LNCAP (cell line): ENCODE measurements at regions not wholly inside any gene's neighbourhood (a gene's known extent, or its start where the extent isn't known, plus 50 kb on each side); places are given as distances from the start of the nearest gene placed in this dataset.

Experiments
- TF ChIP-seq, protein P1 (sequence below): fragments of 450-650 bp; IDR thresholded peaks from 2 replicates; pipeline ENCODE4 v1.5.1; 2017; ENCODE audit warnings: mild to moderate bottlenecking

- TF ChIP-seq, protein P1, sequence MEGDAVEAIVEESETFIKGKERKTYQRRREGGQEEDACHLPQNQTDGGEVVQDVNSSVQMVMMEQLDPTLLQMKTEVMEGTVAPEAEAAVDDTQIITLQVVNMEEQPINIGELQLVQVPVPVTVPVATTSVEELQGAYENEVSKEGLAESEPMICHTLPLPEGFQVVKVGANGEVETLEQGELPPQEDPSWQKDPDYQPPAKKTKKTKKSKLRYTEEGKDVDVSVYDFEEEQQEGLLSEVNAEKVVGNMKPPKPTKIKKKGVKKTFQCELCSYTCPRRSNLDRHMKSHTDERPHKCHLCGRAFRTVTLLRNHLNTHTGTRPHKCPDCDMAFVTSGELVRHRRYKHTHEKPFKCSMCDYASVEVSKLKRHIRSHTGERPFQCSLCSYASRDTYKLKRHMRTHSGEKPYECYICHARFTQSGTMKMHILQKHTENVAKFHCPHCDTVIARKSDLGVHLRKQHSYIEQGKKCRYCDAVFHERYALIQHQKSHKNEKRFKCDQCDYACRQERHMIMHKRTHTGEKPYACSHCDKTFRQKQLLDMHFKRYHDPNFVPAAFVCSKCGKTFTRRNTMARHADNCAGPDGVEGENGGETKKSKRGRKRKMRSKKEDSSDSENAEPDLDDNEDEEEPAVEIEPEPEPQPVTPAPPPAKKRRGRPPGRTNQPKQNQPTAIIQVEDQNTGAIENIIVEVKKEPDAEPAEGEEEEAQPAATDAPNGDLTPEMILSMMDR, result no peak
Measured at GRCh38 chr4:29948451-29948850, 771.7 kb upstream of the PCDH7 start.

DNA sequence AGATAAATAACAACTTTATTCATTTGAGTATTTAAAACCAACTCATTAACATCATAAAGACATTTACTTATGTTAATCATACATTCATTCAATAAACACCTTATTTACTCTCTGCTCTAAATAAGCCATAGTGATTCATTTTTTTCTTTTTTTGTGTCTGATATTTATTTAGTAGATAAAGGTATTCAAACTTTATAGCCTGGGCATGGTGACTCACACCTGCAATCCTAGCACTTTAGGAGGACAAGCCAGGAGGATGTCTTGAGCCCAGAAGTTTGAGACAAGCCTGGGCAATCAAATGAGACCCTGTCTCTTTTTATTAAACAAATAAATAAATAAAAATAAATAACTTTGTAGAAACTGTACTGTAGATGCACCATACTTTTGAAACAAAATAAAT is 771.3 kb upstream of the PCDH7 start:
- TF ChIP-seq, protein P1, result no peak

DNA sequence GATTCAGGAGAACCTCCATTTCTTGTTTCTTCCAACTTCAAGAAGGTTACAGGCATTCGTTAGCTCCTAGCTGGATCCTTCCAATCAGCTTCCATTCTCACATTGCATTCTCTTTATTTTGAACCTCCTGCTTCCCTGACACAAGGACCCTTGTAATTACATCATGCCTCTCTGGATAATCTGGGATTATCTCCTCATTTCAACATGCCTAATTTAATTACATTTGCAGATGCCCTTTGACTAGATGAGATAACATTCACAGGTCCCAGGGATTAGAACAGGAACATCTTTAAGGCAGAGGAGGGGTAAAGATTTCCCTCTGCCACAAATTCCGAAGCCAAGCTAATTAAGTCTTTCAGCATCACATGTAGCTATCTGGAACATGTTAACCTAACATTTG is 753.8 kb upstream of the PCDH7 start:
- TF ChIP-seq, protein P1, result no peak

- TF ChIP-seq, protein P1, result peak; percentile 64
Measured at GRCh38 chr4:29970626-29971025, 749.5 kb upstream of the PCDH7 start.

GRCh38 chr4:29972121-29972520 is 748.0 kb upstream of the PCDH7 start:
- TF ChIP-seq, protein P1, result no peak

- TF ChIP-seq, protein P1, result no peak
Measured at GRCh38 chr4:29983890-29984289, 736.3 kb upstream of the PCDH7 start.

- TF ChIP-seq, protein P1, result no peak
Measured at GRCh38 chr4:30001628-30002027, 718.5 kb upstream of the PCDH7 start.

DNA sequence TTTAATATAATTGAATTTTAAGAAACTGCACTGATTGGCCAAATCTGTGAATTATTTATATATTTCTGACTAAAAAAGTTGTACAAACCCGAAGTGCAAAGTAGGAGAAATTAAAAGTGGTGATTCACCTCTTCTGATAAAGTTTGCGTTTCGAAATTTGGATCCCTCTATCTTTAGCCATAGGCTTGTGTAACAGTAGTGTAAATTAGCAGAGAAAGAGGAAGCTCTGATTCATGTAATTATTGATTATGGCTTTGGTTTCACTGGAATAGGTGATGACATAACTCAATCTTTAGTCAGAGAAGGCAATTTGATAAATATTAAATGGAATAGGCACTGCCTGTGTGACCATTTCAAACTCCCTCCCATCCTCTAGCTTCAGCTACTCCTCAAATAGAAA is 717.8 kb upstream of the PCDH7 start:
- TF ChIP-seq, protein P1, result no peak
